HepG2 (cell line): ENCODE measurements at regions not wholly inside any gene's neighbourhood (a gene's known extent, or its start where the extent isn't known, plus 50 kb on each side); places are given as distances from the start of the nearest gene placed in this dataset.

ENCODE experiments used
- ATAC-seq: fragments of 200-7000 bp; cut with Tn5 transposase; 3 replicates; pipeline ENCODE4 v1.9.1; 2020; ENCODE audit warnings: mild to moderate bottlenecking, moderate library complexity
- BruUV-seq: library from RNA; stranded (reverse); fragments of 400-500 nt; replicated peaks from 2 replicates; lab custom pipeline; 2021; lab: Mats Ljungman, UMichigan
- CTCF ChIA-PET: fragments of 300-600 bp; formaldehyde crosslinking; extraction: SDS; loops from one replicate; lab custom pipeline; 2021; ENCODE audit warnings: low total read pairs, inconsistent platforms, low intra/inter-chr PET ratio; lab: Yijun Ruan, JAX
- POLR2A ChIA-PET: fragments of 350-600 bp; sonication (Branson Sonifier 250); formaldehyde crosslinking; loops from one replicate; lab custom pipeline; 2020; ENCODE audit warnings: antibody characterized with exemption, inconsistent platforms; lab: Yijun Ruan, JAX
- DNase-seq: peaks from one replicate; pipeline ENCODE4 v3.0.0-alpha.2; 2015; ENCODE audit warnings: low spot score
- FAIRE-seq: peaks from 3 replicates; lab custom pipeline; 2011; peaks lifted over from hg19 to GRCh38; lab: Jason Lieb, UNC
- H2AFZ ChIP-seq: one replicate; pipeline ENCODE4 v1.6.1; 2011; ENCODE audit warnings: low read length, inconsistent platforms
- H3K27ac ChIP-seq: fragments of 300-600 bp; 3 replicates; pipeline ENCODE4 v1.8.0; 2011; ENCODE audit warnings: mixed run types, mild to moderate bottlenecking, mixed read lengths, low read length, inconsistent platforms; ENCODE audit not compliant: insufficient read depth; ENCODE audit errors: extremely low read length
- H3K27me3 ChIP-seq, 2 experiments: fragments of 200-600 bp in 1 of 2; 2 replicates in 1 of 2; 3 replicates in 1 of 2; pipeline versions ENCODE4 v1.6.0 to v1.8.0; 2011; ENCODE audit warnings: low read length in 2 of 2, mild to moderate bottlenecking in 2 of 2, moderate library complexity in 2 of 2, inconsistent platforms in 1 of 2; ENCODE audit not compliant: insufficient read depth in 2 of 2, control insufficient read depth in 1 of 2
- H3K36me3 ChIP-seq, 2 experiments: fragments of 200-600 bp in 1 of 2; replicated peaks in 1 of 2; 2 replicates in 1 of 2; 3 replicates in 1 of 2; pipeline versions ENCODE4 v1.5.1 to v1.8.0; 2011; ENCODE audit warnings: low read length in 2 of 2, inconsistent platforms in 1 of 2; ENCODE audit not compliant: insufficient read depth in 2 of 2, control insufficient read depth in 1 of 2
- H3K4me1 ChIP-seq: 2 replicates; pipeline ENCODE4 v1.5.1; 2012; ENCODE audit warnings: low read length, inconsistent platforms; ENCODE audit not compliant: insufficient read depth
- H3K4me2 ChIP-seq: 2 replicates; pipeline ENCODE4 v1.6.0; 2011; ENCODE audit warnings: low read depth, low read length, inconsistent platforms
- H3K4me3 ChIP-seq, 3 experiments: fragments of 200-600 bp in 1 of 3; sonication (generic), shearing (Covaris generic) in 1 of 3; replicated peaks in 1 of 3; 2 replicates each; pipeline ENCODE4 v1.5.1; 2011 to 2016; ENCODE audit warnings: low read length in 3 of 3, inconsistent platforms in 2 of 3, low read depth in 2 of 3, mild to moderate bottlenecking in 2 of 3, control low read depth in 1 of 3, mixed read lengths in 1 of 3; ENCODE audit not compliant: insufficient read depth in 1 of 3
- H3K79me2 ChIP-seq: one replicate; pipeline ENCODE4 v1.6.1; 2011; ENCODE audit warnings: low read length, inconsistent platforms; ENCODE audit not compliant: insufficient read depth
- H3K9ac ChIP-seq: 2 replicates; pipeline ENCODE4 v1.6.0; 2011; ENCODE audit warnings: mild to moderate bottlenecking, low read depth, low read length, inconsistent platforms; ENCODE audit not compliant: insufficient read depth
- H3K9me3 ChIP-seq: 2 replicates; pipeline ENCODE4 v1.5.1; 2012; ENCODE audit warnings: mild to moderate bottlenecking, low read length
- H4K20me1 ChIP-seq: 2 replicates; pipeline ENCODE4 v1.6.0; 2011; ENCODE audit warnings: inconsistent platforms, mild to moderate bottlenecking, low read length, moderate library complexity; ENCODE audit not compliant: insufficient read depth
- KLF12 ChIP-seq: sonication (generic); formaldehyde crosslinking; IDR thresholded peaks from 2 replicates; pipeline ENCODE4 v1.4.0; 2020; ENCODE audit warnings: missing genetic modification reagents, borderline replicate concordance
- MBNL3 ChIP-seq: fragments of 250-450 bp; sonication (Bioruptor Pico); conservative IDR thresholded peaks from 2 replicates; pipeline ENCODE4 v1.8.0; 2022; ENCODE audit warnings: mild to moderate bottlenecking, inconsistent platforms
- MEIS1 ChIP-seq: sonication (generic); formaldehyde crosslinking; IDR thresholded peaks from 2 replicates; pipeline ENCODE4 v1.9.0; 2021; ENCODE audit warnings: mild to moderate bottlenecking, missing genetic modification reagents, moderate library complexity, borderline replicate concordance
- MYC ChIP-seq: sonication (generic); formaldehyde crosslinking; IDR thresholded peaks from 2 replicates; pipeline ENCODE4 v1.9.0; 2021; ENCODE audit warnings: missing genetic modification reagents, borderline replicate concordance
- ONECUT2 ChIP-seq: sonication (generic); formaldehyde crosslinking; IDR thresholded peaks from 2 replicates; pipeline ENCODE4 v1.4.0; 2020; ENCODE audit warnings: missing genetic modification reagents
- RFX1 ChIP-seq: fragments of 450-650 bp; IDR thresholded peaks from 2 replicates; pipeline ENCODE4 v1.6.1; 2017
- SIX4 ChIP-seq: sonication (generic); formaldehyde crosslinking; IDR thresholded peaks from 2 replicates; pipeline ENCODE4 v1.4.0; 2020; ENCODE audit warnings: missing genetic modification reagents
- ZFY ChIP-seq: sonication (generic); formaldehyde crosslinking; IDR thresholded peaks from 2 replicates; pipeline ENCODE4 v1.4.0; 2020; ENCODE audit warnings: missing genetic modification reagents
- ZNF138 ChIP-seq: sonication (generic); formaldehyde crosslinking; IDR thresholded peaks from 2 replicates; pipeline ENCODE4 v1.5.0; 2020; ENCODE audit warnings: mild to moderate bottlenecking, low read depth, missing genetic modification reagents
- ZNF274 ChIP-seq: sonication (generic); formaldehyde crosslinking; IDR thresholded peaks from 2 replicates; pipeline ENCODE4 v1.5.1; 2020; ENCODE audit warnings: mild to moderate bottlenecking, missing genetic modification reagents
- ZNF577 ChIP-seq: sonication (generic); formaldehyde crosslinking; IDR thresholded peaks from 2 replicates; pipeline ENCODE4 v1.4.0; 2020; ENCODE audit warnings: mild to moderate bottlenecking, low read depth, missing genetic modification reagents, borderline replicate concordance
- ZNF775 ChIP-seq: sonication (generic); formaldehyde crosslinking; IDR thresholded peaks from 2 replicates; pipeline ENCODE4 v1.4.0; 2020; ENCODE audit warnings: missing genetic modification reagents, mild to moderate bottlenecking, moderate library complexity, borderline replicate concordance
- WGBS: methylation state at CpG from one replicate; pipeline ENCODE4 v1.1.6; 2017; ENCODE audit warnings: low lambda C conversion rate; 5-methylcytosine and 5-hydroxymethylcytosine counted together
- in situ Hi-C: cut with HindIII; loops from 2 replicates; pipeline ENCODE4 v1.10.0; 2017; ENCODE audit warnings: low pct_unique_long_range_greater_than_20kb; ENCODE audit not compliant: extremely low pct_ligation_motif_present
- intact Hi-C: fragments of 100-400 bp; cut with micrococcal nuclease; formaldehyde crosslinking; loops from one replicate; pipeline ENCODE4 v1.10.0; 2022; ENCODE audit not compliant: unreplicated experiment

DNA sequence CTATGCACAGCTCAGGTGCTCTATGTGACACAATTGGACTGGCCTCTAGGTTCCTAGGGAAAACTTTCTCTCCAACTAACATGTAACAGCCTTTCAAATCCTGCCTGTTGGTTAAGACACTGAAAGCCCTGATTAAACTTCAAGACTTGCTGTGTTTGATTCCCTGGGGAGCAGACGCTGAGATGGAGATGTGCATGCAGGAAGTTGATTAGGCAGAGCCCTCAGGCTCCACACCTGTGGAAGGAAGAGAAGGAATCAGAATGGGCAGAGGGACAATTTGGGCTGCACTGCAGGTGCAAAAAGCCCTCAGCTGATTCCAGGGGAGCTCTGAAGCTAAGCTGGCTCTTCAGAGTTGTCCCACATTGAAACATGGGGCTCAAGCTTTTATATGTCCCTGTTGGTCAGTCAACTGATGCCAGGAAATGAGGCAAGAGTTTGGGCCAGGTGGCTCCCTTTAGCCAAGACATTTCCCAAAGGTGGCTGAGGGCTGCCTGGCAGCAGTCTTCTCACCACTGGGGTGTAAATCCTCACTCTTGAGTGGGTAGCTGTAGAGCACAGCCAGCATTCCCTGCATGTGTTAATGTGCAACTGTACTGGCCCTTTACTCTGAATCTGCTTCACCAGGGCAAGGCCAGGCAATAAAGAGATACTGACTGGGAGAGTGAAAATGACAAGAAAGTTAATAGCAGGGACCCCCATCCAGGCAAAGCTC, 199.5 kb upstream of the DDX18 start (continued):
- no peak for TF ChIP-seq ZNF274

DNA sequence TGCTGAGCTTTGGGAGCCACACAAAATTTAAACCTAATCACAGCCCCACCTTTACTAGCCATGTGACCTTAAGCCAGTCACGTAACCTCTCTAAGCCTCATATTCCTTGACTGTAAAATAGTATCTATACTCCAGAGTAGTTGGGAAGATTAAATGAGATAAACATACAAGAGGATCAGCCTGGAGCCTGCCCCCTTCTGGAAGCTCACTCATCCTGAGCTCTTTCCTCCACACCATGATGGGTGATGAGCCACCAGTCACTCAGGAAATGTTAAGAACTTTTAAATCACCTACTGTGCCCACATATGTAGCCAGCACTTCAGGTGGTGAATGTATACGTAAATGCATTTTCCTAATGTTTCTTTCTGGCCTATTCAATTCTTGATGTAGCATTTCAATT, 195.9 kb upstream of the DDX18 start:
- no peak overlapping the region for H2AFZ ChIP-seq
- WGBS: 21% methylated on average over 2 of the region's 2 CpGs
- H3K27ac ChIP-seq: no peak overlapping the region
- no peaks in the 10 kb centered on the region for H3K36me3 ChIP-seq
- DNase-seq: no peak
- no peaks in the 10 kb centered on the region for H4K20me1 ChIP-seq
- no TSS peak for BruUV-seq
- H3K9ac ChIP-seq: no peak overlapping the region
- in situ Hi-C loops: no loop called here
- CTCF ChIA-PET: no interaction called here
- POLR2A ChIA-PET: no interaction called here
- TF ChIP-seq ONECUT2 (CRISPR knock-in tag) (no peak), ZNF775 (CRISPR knock-in tag) (no peak), ZNF138 (no peak), ZFY (no peak), MYC (CRISPR knock-in tag) (no peak), ZNF577 (CRISPR knock-in tag) (no peak), SIX4 (CRISPR knock-in tag) (no peak), KLF12 (CRISPR knock-in tag) (no peak), MEIS1 (CRISPR knock-in tag) (no peak), MBNL3 (CRISPR knock-in tag) (no peak), RFX1 (no peak)
- no peak for FAIRE-seq
- no peak overlapping the region for H3K4me2 ChIP-seq
- intact Hi-C loops: no loop called here
- no peak for ATAC-seq
- H3K27me3 ChIP-seq: no peaks in the 10 kb centered on the region
- no peaks in the 10 kb centered on the region for H3K79me2 ChIP-seq
- no peaks in the 10 kb centered on the region for H3K9me3 ChIP-seq
- H3K4me3 ChIP-seq: no peak overlapping the region
- H3K4me1 ChIP-seq: no peaks in the 10 kb centered on the region
